NCI-H510A (cell line): ENCODE measurements at regions not wholly inside any gene's neighbourhood (a gene's known extent, or its start where the extent isn't known, plus 50 kb on each side); places are given as distances from the start of the nearest gene placed in this dataset.
"Not testable (repeated sequence)": the region's sequence is repeated elsewhere in the genome, so short reads cannot be mapped to it uniquely, and the experiment has no call there.

Experiments used
- DNase-seq: peaks from one replicate; lab custom pipeline; 2025; lab: John Stamatoyannopoulos, UW

- DNase-seq, result peak; percentile 10
Measured at GRCh38 chr16:59878479-59878878, 1144.4 kb upstream of the GOT2 start.

GRCh38 chr16:59864981-59865666 is 1131.0 kb upstream of the GOT2 start:
- DNase-seq, result no peak

- no peak for DNase-seq
Measured at GRCh38 chr16:59859676-59860402, 1125.7 kb upstream of the GOT2 start.

GRCh38 chr16:59854846-59855439 is 1120.8 kb upstream of the GOT2 start:
- no peak for DNase-seq

GRCh38 chr16:59849716-59850115 is 1115.6 kb upstream of the GOT2 start:
- DNase-seq, result no peak

- DNase-seq, result no peak
Measured at GRCh38 chr16:59848296-59848695, 1114.2 kb upstream of the GOT2 start.

GRCh38 chr16:59840169-59840568 is 1106.1 kb upstream of the GOT2 start:
- DNase-seq, result no peak

GRCh38 chr16:59826767-59827166 is 1092.7 kb upstream of the GOT2 start:
- DNase-seq, result no peak

GRCh38 chr16:59809488-59809887 is 1075.4 kb upstream of the GOT2 start:
- DNase-seq, result not testable (repeated sequence)

GRCh38 chr16:59783191-59783590 is 1049.1 kb upstream of the GOT2 start:
- no peak for DNase-seq

- DNase-seq, result no peak
Measured at GRCh38 chr16:59773330-59773729, 1039.2 kb upstream of the GOT2 start.

- DNase-seq, result no peak
Measured at GRCh38 chr16:59759296-59759695, 1025.2 kb upstream of the GOT2 start.

GRCh38 chr16:59758848-59759247 is 1024.7 kb upstream of the GOT2 start:
- DNase-seq, result no peak

- no peak for DNase-seq
Measured at GRCh38 chr16:59754854-59755253, 1020.7 kb upstream of the GOT2 start.

- DNase-seq, result no peak
Measured at GRCh38 chr16:59749662-59750336, 1015.7 kb upstream of the GOT2 start.

- no peak for DNase-seq
Measured at GRCh38 chr16:59748531-59748930, 1014.4 kb upstream of the GOT2 start.

GRCh38 chr16:59743504-59743903 is 1009.4 kb upstream of the GOT2 start:
- no peak for DNase-seq

- DNase-seq, result no peak
Measured at GRCh38 chr16:59740858-59741257, 1006.7 kb upstream of the GOT2 start.

- DNase-seq, result no peak
Measured at GRCh38 chr16:59737274-59737673, 1003.2 kb upstream of the GOT2 start.

GRCh38 chr16:59733321-59733720 is 999.2 kb upstream of the GOT2 start:
- DNase-seq, result no peak

- no peak for DNase-seq
Measured at GRCh38 chr16:59729613-59730012, 995.5 kb upstream of the GOT2 start.

- DNase-seq, result no peak
Measured at GRCh38 chr16:59719121-59719520, 985.0 kb upstream of the GOT2 start.
